ENCODE measurements at regions not wholly inside any gene's neighbourhood (a gene's known extent, or its start where the extent isn't known, plus 50 kb on each side); places are given as distances from the start of the nearest gene placed in this dataset.
"Not testable (repeated sequence)": the region's sequence is repeated elsewhere in the genome, so short reads cannot be mapped to it uniquely, and the experiment has no call there.

GRCh38 chr3:187858711-187859110, 113.4 kb upstream of the BCL6 start:
- Histone ChIP-seq H3K36me3 (ENCODE audit: control insufficient read depth in 2 of 2, insufficient read depth in 1 of 2, low read length in 2 of 2) (no peaks in the 10 kb centered on the region), H3K27ac (ENCODE audit: extremely low read depth, low read depth, low read length) (no peak overlapping the region), H3K4me1 (ENCODE audit: control insufficient read depth, insufficient read depth, low read length) (no peaks in the 10 kb centered on the region), H3K4me3 (ENCODE audit: low read depth, low read length) (no peak overlapping the region), H3K9me3 (ENCODE audit: control insufficient read depth, insufficient read depth, low read depth, low read length) (no peaks in the 10 kb centered on the region)
- ChIA-PET CTCF (interaction anchor here (0.6 kb wide), 1 partner anchor 10 kb away, joined by 3 read pairs; no protein-coding TSS in a partner anchor), POLR2A (no interaction called here)
- TF ChIP-seq ZNF792 (tag by site-specific recombination; IDR thresholded peaks at IDR 0.05) (no peak), KLF16 (tag by site-specific recombination; IDR thresholded peaks at IDR 0.05) (no peak), HIC1 (tag by site-specific recombination; IDR thresholded peaks at IDR 0.05) (no peak), ZNF549 (tag by site-specific recombination; IDR thresholded peaks at IDR 0.05) (no peak), YY2 (tag by site-specific recombination; IDR thresholded peaks at IDR 0.05) (no peak)

GRCh38 chr3:187862701-187863277, 117.5 kb upstream of the BCL6 start:
- POLR2A ChIA-PET; H3K4me3 ChIP-seq (ENCODE audit: low read depth, low read length); CTCF ChIA-PET; H3K4me1 ChIP-seq (ENCODE audit: control insufficient read depth, insufficient read depth, low read length); H3K36me3 ChIP-seq (ENCODE audit: control insufficient read depth in 2 of 2, insufficient read depth in 1 of 2, low read length in 2 of 2); H3K27ac ChIP-seq (ENCODE audit: extremely low read depth, low read depth, low read length); H3K9me3 ChIP-seq (ENCODE audit: control insufficient read depth, insufficient read depth, low read depth, low read length): not testable (repeated sequence)

GRCh38 chr3:187870360-187871203, 125.3 kb upstream of the BCL6 start:
- no peaks in the 10 kb centered on the region for H3K36me3 ChIP-seq (ENCODE audit: control insufficient read depth in 2 of 2, insufficient read depth in 1 of 2, low read length in 2 of 2)
- H3K4me3 ChIP-seq (ENCODE audit: low read depth, low read length) = no peak overlapping the region
- H3K9me3 ChIP-seq (ENCODE audit: control insufficient read depth, insufficient read depth, low read depth, low read length) = no peaks in the 10 kb centered on the region
- no peak overlapping the region for H3K27ac ChIP-seq (ENCODE audit: extremely low read depth, low read depth, low read length)
- H3K4me1 ChIP-seq (ENCODE audit: control insufficient read depth, insufficient read depth, low read length) = no peaks in the 10 kb centered on the region
- no peak for TF ChIP-seq ZNF561 (tag by site-specific recombination; IDR thresholded peaks at IDR 0.05; ENCODE audit: borderline replicate concordance)
- TF ChIP-seq ZNF324 (tag by site-specific recombination; IDR thresholded peaks at IDR 0.05) = no peak
- no peak for TF ChIP-seq ZNF2 (tag by site-specific recombination; IDR thresholded peaks at IDR 0.05)
- no peak for TF ChIP-seq ZNF600 (tag by site-specific recombination; IDR thresholded peaks at IDR 0.05)
- no peak for TF ChIP-seq ZNF423 (tag by site-specific recombination; IDR thresholded peaks at IDR 0.05)
- no peak for TF ChIP-seq ZNF114 (tag by site-specific recombination; IDR thresholded peaks at IDR 0.05)
- no peak for TF ChIP-seq MZF1 (tag by site-specific recombination; IDR thresholded peaks at IDR 0.05; ENCODE audit: borderline replicate concordance)
- CTCF ChIA-PET = interaction anchor here (1.4 kb wide), 1 partner anchor 123 kb away, joined by 3 read pairs; no protein-coding TSS in a partner anchor
- POLR2A ChIA-PET = interaction anchor here (0.6 kb wide), 1 partner anchor 1083 kb away, joined by 4 read pairs; no protein-coding TSS in a partner anchor

- H3K4me3 ChIP-seq (ENCODE audit: low read depth, low read length) = no peak overlapping the region
- CTCF ChIA-PET = interaction anchor here (1.4 kb wide), 1 partner anchor 123 kb away, joined by 3 read pairs; no protein-coding TSS in a partner anchor
- POLR2A ChIA-PET = no interaction called here
- H3K9me3 ChIP-seq (ENCODE audit: control insufficient read depth, insufficient read depth, low read depth, low read length) = no peaks in the 10 kb centered on the region
- no peaks in the 10 kb centered on the region for H3K4me1 ChIP-seq (ENCODE audit: control insufficient read depth, insufficient read depth, low read length)
- no peak overlapping the region for H3K27ac ChIP-seq (ENCODE audit: extremely low read depth, low read depth, low read length)
- H3K36me3 ChIP-seq (ENCODE audit: control insufficient read depth in 2 of 2, insufficient read depth in 1 of 2, low read length in 2 of 2) = no peaks in the 10 kb centered on the region
- no peak for TF ChIP-seq IKZF3 (tag by site-specific recombination; IDR thresholded peaks at IDR 0.05)
- no peak for TF ChIP-seq ZNF184 (tag by site-specific recombination; IDR thresholded peaks at IDR 0.05)
- no peak for TF ChIP-seq ZNF311 (tag by site-specific recombination; IDR thresholded peaks at IDR 0.05; ENCODE audit: borderline replicate concordance)
- TF ChIP-seq KLF9 (tag by site-specific recombination; IDR thresholded peaks at IDR 0.05; ENCODE audit: low read depth) = no peak
- TF ChIP-seq ZNF544 (tag by site-specific recombination; IDR thresholded peaks at IDR 0.05) = no peak
- no peak for TF ChIP-seq ZNF214 (tag by site-specific recombination; IDR thresholded peaks at IDR 0.05; ENCODE audit: borderline replicate concordance)
- no peak for TF ChIP-seq ZNF555 (tag by site-specific recombination; conservative IDR thresholded peaks at IDR 0.05)
- TF ChIP-seq ZNF510 (tag by site-specific recombination; IDR thresholded peaks at IDR 0.05; ENCODE audit: insufficient replicate concordance) = no peak
- TF ChIP-seq KLF17 (tag by site-specific recombination; IDR thresholded peaks at IDR 0.05) = no peak
- TF ChIP-seq ZNF768 (tag by site-specific recombination; IDR thresholded peaks at IDR 0.05) = no peak
Observed at GRCh38 chr3:187871204-187871591, 125.9 kb upstream of the BCL6 start.

Data from HEK293 (cell line).